DND-41 (cell line): ENCODE measurements at regions not wholly inside any gene's neighbourhood (a gene's known extent, or its start where the extent isn't known, plus 50 kb on each side); places are given as distances from the start of the nearest gene placed in this dataset.

Experiments used
- ATAC-seq: fragments of 200-7000 bp; cut with Tn5 transposase; 3 replicates; pipeline ENCODE4 v1.9.1; 2021; ENCODE audit warnings: low read depth; ENCODE audit not compliant: insufficient read depth
- DNase-seq: peaks from one replicate; pipeline ENCODE4 v3.0.0-alpha.2; 2020
- H2AFZ ChIP-seq: 2 replicates; pipeline ENCODE4 v1.6.0; 2012; ENCODE audit warnings: low read depth, low read length
- H3K27ac ChIP-seq: 2 replicates; pipeline ENCODE4 v1.5.1; 2012; ENCODE audit warnings: low read length, inconsistent platforms
- H3K27me3 ChIP-seq: fragments of 200-600 bp; sonication (generic); 2 replicates; pipeline ENCODE4 v1.6.0; 2012; ENCODE audit warnings: low read length, mild to moderate bottlenecking, inconsistent platforms; ENCODE audit not compliant: insufficient read depth, poor library complexity
- H3K36me3 ChIP-seq: 2 replicates; pipeline ENCODE4 v1.5.1; 2012; ENCODE audit warnings: low read length, inconsistent platforms; ENCODE audit not compliant: insufficient read depth
- H3K4me1 ChIP-seq: 2 replicates; pipeline ENCODE4 v1.5.1; 2012; ENCODE audit warnings: mild to moderate bottlenecking, low read length; ENCODE audit not compliant: insufficient read depth
- H3K4me2 ChIP-seq: 2 replicates; pipeline ENCODE4 v1.6.0; 2012; ENCODE audit warnings: mild to moderate bottlenecking, moderate library complexity, low read length, inconsistent platforms; ENCODE audit not compliant: insufficient read depth
- H3K4me3 ChIP-seq, 2 experiments: fragments of 200-600 bp in 1 of 2; shearing (Covaris generic) in 1 of 2; 2 replicates each; pipeline ENCODE4 v1.5.1; 2012 to 2016; ENCODE audit warnings: inconsistent platforms in 2 of 2, low read length in 2 of 2, mild to moderate bottlenecking in 2 of 2, low read depth in 1 of 2, moderate library complexity in 1 of 2
- H3K79me2 ChIP-seq: 2 replicates; pipeline ENCODE4 v1.6.0; 2012; ENCODE audit warnings: low read length, inconsistent platforms; ENCODE audit not compliant: insufficient read depth
- H3K9ac ChIP-seq: 2 replicates; pipeline ENCODE4 v1.6.0; 2012; ENCODE audit warnings: low read depth, mild to moderate bottlenecking, inconsistent platforms, low read length, moderate library complexity
- H3K9me3 ChIP-seq: 2 replicates; pipeline ENCODE4 v1.5.1; 2012; ENCODE audit warnings: low read length, moderate library complexity, mild to moderate bottlenecking, inconsistent platforms; ENCODE audit not compliant: insufficient read depth, severe bottlenecking
- H4K20me1 ChIP-seq: 2 replicates; pipeline ENCODE4 v1.6.0; 2012; ENCODE audit warnings: low read length; ENCODE audit not compliant: insufficient read depth
- EZH2 ChIP-seq: IDR thresholded peaks from 3 replicates; pipeline ENCODE4 v1.6.1; 2012; ENCODE audit warnings: borderline replicate concordance, low read depth, mild to moderate bottlenecking, moderate library complexity, low read length, inconsistent platforms; ENCODE audit not compliant: severe bottlenecking
- TF ChIP-seq, protein P1 (sequence below): IDR thresholded peaks from 2 replicates; pipeline ENCODE4 v1.5.1; 2012; ENCODE audit warnings: borderline replicate concordance, low read length, moderate library complexity, mild to moderate bottlenecking; ENCODE audit not compliant: poor library complexity, severe bottlenecking; ENCODE audit errors: extremely low read depth

DNA sequence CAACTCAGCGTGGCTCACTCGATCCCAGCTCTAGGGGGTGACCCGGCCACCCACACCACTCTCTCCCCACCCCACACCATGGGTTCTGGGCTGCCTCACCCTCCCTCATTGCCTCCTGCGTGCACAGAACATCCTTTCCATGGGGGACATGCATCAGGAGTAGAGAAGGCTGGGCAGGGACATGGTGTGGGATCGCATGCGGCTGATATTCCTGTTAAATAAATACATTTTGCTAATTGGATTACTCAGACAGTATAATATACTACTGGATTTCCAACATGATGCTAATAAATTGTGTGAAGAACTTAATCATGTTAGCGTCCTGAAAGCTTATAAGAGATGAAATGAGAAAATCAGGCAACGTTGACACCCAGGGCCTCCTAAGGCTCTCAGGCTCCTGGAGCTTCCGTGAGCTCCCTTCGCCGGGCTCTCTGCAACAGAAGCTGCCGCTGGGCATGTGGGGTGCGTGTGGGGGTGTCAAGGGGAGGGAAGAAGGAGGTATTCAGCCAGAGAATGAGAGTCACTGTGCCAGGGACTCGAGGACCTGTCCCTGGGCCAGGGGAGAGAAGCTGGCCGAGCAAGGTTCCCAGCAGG lies 173.1 kb upstream of the TNRC6C start:
- H3K9ac ChIP-seq, result no peak overlapping the region
- H3K27ac ChIP-seq, result no peak overlapping the region
- DNase-seq, result no peak
- H3K36me3 ChIP-seq, result no peaks in the 10 kb centered on the region
- TF ChIP-seq, protein P1, sequence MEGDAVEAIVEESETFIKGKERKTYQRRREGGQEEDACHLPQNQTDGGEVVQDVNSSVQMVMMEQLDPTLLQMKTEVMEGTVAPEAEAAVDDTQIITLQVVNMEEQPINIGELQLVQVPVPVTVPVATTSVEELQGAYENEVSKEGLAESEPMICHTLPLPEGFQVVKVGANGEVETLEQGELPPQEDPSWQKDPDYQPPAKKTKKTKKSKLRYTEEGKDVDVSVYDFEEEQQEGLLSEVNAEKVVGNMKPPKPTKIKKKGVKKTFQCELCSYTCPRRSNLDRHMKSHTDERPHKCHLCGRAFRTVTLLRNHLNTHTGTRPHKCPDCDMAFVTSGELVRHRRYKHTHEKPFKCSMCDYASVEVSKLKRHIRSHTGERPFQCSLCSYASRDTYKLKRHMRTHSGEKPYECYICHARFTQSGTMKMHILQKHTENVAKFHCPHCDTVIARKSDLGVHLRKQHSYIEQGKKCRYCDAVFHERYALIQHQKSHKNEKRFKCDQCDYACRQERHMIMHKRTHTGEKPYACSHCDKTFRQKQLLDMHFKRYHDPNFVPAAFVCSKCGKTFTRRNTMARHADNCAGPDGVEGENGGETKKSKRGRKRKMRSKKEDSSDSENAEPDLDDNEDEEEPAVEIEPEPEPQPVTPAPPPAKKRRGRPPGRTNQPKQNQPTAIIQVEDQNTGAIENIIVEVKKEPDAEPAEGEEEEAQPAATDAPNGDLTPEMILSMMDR, result no peak
- TF ChIP-seq EZH2, result no peak
- H3K4me3 ChIP-seq, result no peak overlapping the region
- H3K4me2 ChIP-seq, result no peak overlapping the region
- H4K20me1 ChIP-seq, result no peaks in the 10 kb centered on the region
- no peaks in the 10 kb centered on the region for H3K79me2 ChIP-seq
- H3K9me3 ChIP-seq, result no peaks in the 10 kb centered on the region
- ATAC-seq, result no peak
- no peaks in the 10 kb centered on the region for H3K27me3 ChIP-seq
- H2AFZ ChIP-seq, result no peak overlapping the region
- H3K4me1 ChIP-seq, result peaks cover 6% of the 10 kb centered on the region; the same call in 1 of the 2 replicates

DNA sequence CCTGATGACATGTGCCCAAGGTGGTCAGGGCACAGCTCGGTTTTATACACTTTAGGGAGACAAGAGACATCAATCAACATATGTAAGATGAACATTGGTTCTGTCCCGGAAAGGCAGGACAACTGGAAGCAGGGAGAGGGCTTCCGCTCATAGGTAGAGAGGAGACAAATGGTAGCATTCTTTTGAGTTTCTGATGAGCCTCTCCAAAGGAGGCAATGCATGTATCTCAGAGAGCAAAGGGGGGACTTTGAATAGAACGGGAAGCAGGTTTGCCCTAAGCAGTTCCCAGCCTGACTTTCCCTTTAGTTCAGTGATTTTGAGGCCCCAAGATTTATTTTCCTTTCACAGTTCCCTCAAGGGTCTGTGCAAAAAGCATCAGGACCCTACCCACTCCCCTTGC lies 172.4 kb upstream of the TNRC6C start:
- no peaks in the 10 kb centered on the region for H3K27me3 ChIP-seq
- no peaks in the 10 kb centered on the region for H3K9me3 ChIP-seq
- no peak overlapping the region for H3K4me2 ChIP-seq

DNA sequence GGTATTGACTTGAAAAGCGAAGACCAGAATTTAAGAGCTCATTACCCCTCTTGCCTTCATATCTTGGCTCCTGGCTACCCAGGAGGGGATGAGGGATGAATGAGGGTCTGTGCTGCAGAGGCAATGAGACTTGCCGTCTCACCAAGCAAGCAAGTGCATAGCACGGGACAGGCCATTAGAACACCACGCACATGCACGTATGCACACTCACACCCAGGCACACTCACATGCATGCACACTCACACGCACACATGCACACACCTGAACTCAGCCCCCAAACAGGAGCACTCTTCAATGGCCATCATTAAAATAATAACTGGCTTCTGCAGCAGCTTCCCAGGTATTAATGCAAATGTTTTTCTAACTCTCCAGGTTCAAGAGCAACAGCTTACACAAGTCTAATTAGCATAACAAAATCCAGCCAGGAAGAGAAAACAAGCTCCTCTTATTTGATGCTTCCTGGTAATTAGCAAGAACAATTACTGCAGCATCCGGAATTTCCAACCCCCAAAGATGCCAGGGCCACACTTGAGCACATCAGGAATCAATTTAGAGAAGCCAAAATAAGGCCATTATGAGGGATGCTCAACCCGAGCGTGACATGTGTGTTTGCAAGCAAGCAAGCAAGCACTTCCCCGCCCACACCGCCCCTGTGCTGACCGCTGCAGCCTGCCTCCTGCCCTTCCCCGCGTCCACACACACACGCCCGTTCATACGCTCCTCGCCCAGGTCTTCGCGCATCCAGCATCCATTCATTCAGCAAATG lies 171.6 kb upstream of the TNRC6C start:
- no peak for ATAC-seq
- Histone ChIP-seq H3K27ac (no peak overlapping the region), H4K20me1 (no peaks in the 10 kb centered on the region), H3K4me2 (no peak overlapping the region), H3K79me2 (no peaks in the 10 kb centered on the region), H3K27me3 (no peaks in the 10 kb centered on the region), H3K4me1 (peaks cover 6% of the 10 kb centered on the region; the same call in 1 of the 2 replicates), H3K9ac (no peak overlapping the region), H3K9me3 (no peaks in the 10 kb centered on the region), H2AFZ (no peak overlapping the region), H3K4me3 (no peak overlapping the region), H3K36me3 (no peaks in the 10 kb centered on the region)
- DNase-seq, result no peak
- TF ChIP-seq, protein P1, result no peak
- TF ChIP-seq EZH2, result no peak

More for the DNA sequence above, 172.4 kb upstream of the TNRC6C start:
- Histone ChIP-seq H3K27ac (no peak overlapping the region), H3K79me2 (no peaks in the 10 kb centered on the region), H3K9ac (no peak overlapping the region), H2AFZ (no peak overlapping the region), H3K4me3 (no peak overlapping the region), H4K20me1 (no peaks in the 10 kb centered on the region), H3K36me3 (no peaks in the 10 kb centered on the region), H3K4me1 (peaks cover 6% of the 10 kb centered on the region; the same call in 1 of the 2 replicates)
- ATAC-seq (no peak), DNase-seq (no peak)
- no peak for TF ChIP-seq EZH2
- TF ChIP-seq, protein P1, result no peak
